OCI-LY7 (cell line): ENCODE measurements at regions not wholly inside any gene's neighbourhood (a gene's known extent, or its start where the extent isn't known, plus 50 kb on each side); places are given as distances from the start of the nearest gene placed in this dataset.

ENCODE experiments used
- BruUV-seq: library from RNA; stranded (reverse); fragments of 400-500 nt; replicated peaks from 2 replicates; lab custom pipeline; 2021; lab: Mats Ljungman, UMichigan
- CTCF ChIA-PET: fragments of 300-600 bp; sonication (Branson Sonifier 250); formaldehyde crosslinking; loops from one replicate; lab custom pipeline; 2022; ENCODE audit warnings: antibody characterized with exemption; ENCODE audit not compliant: unreplicated experiment; lab: Charles Lee
- POLR2A ChIA-PET: fragments of 300-600 bp; sonication (Branson Sonifier 250); formaldehyde crosslinking; loops from one replicate; lab custom pipeline; 2022; ENCODE audit warnings: antibody characterized with exemption; lab: Charles Lee
- DNase-seq: peaks from one replicate; pipeline ENCODE4 v3.0.0-alpha.2; 2015; ENCODE audit warnings: low spot score
- H2AFZ ChIP-seq: fragments of 200-600 bp; sonication (generic), shearing (Covaris generic); 2 replicates; pipeline ENCODE4 v1.6.1; 2014; ENCODE audit warnings: mild to moderate bottlenecking, antibody characterized with exemption, low read length, moderate library complexity
- H3K27ac ChIP-seq: fragments of 200-600 bp; sonication (generic); 2 replicates; pipeline ENCODE4 v1.5.1; 2014; ENCODE audit warnings: mixed run types, low read depth, mild to moderate bottlenecking, moderate library complexity, low read length, inconsistent platforms; ENCODE audit not compliant: poor library complexity, severe bottlenecking
- H3K36me3 ChIP-seq: fragments of 200-600 bp; sonication (generic); 2 replicates; pipeline ENCODE4 v1.6.1; 2014; ENCODE audit warnings: mild to moderate bottlenecking, antibody characterized with exemption, low read length, moderate library complexity, mixed read lengths; ENCODE audit not compliant: insufficient read depth
- H3K4me1 ChIP-seq: fragments of 200-600 bp; sonication (generic); 2 replicates; pipeline ENCODE4 v1.5.1; 2014; ENCODE audit warnings: mild to moderate bottlenecking, low read length; ENCODE audit not compliant: insufficient read depth, poor library complexity, severe bottlenecking
- H3K4me2 ChIP-seq: fragments of 200-600 bp; sonication (generic); 2 replicates; pipeline ENCODE4 v1.6.1; 2014; ENCODE audit warnings: mild to moderate bottlenecking, low read length
- H3K4me3 ChIP-seq: fragments of 200-600 bp; sonication (generic); 2 replicates; pipeline ENCODE4 v1.5.1; 2014; ENCODE audit warnings: mild to moderate bottlenecking, low read depth, low read length; ENCODE audit not compliant: poor library complexity, severe bottlenecking
- H3K79me2 ChIP-seq: fragments of 200-600 bp; sonication (generic); 2 replicates; pipeline ENCODE4 v1.6.1; 2016; ENCODE audit warnings: low read depth, mild to moderate bottlenecking, low read length, moderate library complexity, mixed read lengths; ENCODE audit not compliant: insufficient read depth
- H3K9me2 ChIP-seq: fragments of 200-600 bp; sonication (generic); 2 replicates; pipeline ENCODE4 v1.6.1; 2016; ENCODE audit warnings: mild to moderate bottlenecking, low read length, mixed read lengths; ENCODE audit not compliant: insufficient read depth
- H3K9me3 ChIP-seq: fragments of 200-600 bp; sonication (generic); 2 replicates; pipeline ENCODE4 v1.6.1; 2014; ENCODE audit warnings: mild to moderate bottlenecking, mixed run types, low read length, mixed read lengths
- H4K20me1 ChIP-seq: fragments of 200-600 bp; sonication (generic); 2 replicates; pipeline ENCODE4 v1.6.1; 2014; ENCODE audit warnings: mild to moderate bottlenecking, antibody characterized with exemption, low read length, moderate library complexity, mixed read lengths; ENCODE audit not compliant: insufficient read depth
- CTCF ChIP-seq: fragments of 200-600 bp; sonication (generic); conservative IDR thresholded peaks from 2 replicates; pipeline ENCODE4 v1.5.1; 2014; ENCODE audit warnings: mild to moderate bottlenecking, antibody characterized with exemption, low read length, moderate library complexity, mixed read lengths
- EZH2phosphoT487 ChIP-seq: fragments of 200-600 bp; sonication (generic); IDR thresholded peaks from 2 replicates; pipeline ENCODE4 v1.6.1; 2018; ENCODE audit warnings: low read depth, borderline replicate concordance, mild to moderate bottlenecking, mixed run types, antibody characterized with exemption, low read length, moderate library complexity, mixed read lengths
- intact Hi-C: fragments of 100-400 bp; cut with micrococcal nuclease; formaldehyde crosslinking; loops from one replicate; pipeline ENCODE4 v1.10.0; 2022; ENCODE audit not compliant: unreplicated experiment

- TF ChIP-seq CTCF (no peak), EZH2phosphoT487 (no peak)
- H3K4me3 ChIP-seq, result no peak overlapping the region
- intact Hi-C loops, result no loop called here
- no peaks in the 10 kb centered on the region for H3K9me3 ChIP-seq
- no peak overlapping the region for H3K27ac ChIP-seq
- no peak overlapping the region for H3K4me2 ChIP-seq
- ChIA-PET CTCF (no interaction called here), POLR2A (interaction anchor here (0.6 kb wide), 1 partner anchor 396 kb away, joined by 4 read pairs; no protein-coding TSS in a partner anchor)
- no peak for DNase-seq
- H3K9me2 ChIP-seq, result no peaks in the 10 kb centered on the region
- no peak overlapping the region for H2AFZ ChIP-seq
- BruUV-seq, result no TSS peak
- H3K79me2 ChIP-seq, result no peaks in the 10 kb centered on the region
- no peaks in the 10 kb centered on the region for H3K4me1 ChIP-seq
- H3K36me3 ChIP-seq, result no peaks in the 10 kb centered on the region
- no peaks in the 10 kb centered on the region for H4K20me1 ChIP-seq
Measured at GRCh38 chr6:62968834-62969233, 242.4 kb upstream of the FKBP1C start.

DNA sequence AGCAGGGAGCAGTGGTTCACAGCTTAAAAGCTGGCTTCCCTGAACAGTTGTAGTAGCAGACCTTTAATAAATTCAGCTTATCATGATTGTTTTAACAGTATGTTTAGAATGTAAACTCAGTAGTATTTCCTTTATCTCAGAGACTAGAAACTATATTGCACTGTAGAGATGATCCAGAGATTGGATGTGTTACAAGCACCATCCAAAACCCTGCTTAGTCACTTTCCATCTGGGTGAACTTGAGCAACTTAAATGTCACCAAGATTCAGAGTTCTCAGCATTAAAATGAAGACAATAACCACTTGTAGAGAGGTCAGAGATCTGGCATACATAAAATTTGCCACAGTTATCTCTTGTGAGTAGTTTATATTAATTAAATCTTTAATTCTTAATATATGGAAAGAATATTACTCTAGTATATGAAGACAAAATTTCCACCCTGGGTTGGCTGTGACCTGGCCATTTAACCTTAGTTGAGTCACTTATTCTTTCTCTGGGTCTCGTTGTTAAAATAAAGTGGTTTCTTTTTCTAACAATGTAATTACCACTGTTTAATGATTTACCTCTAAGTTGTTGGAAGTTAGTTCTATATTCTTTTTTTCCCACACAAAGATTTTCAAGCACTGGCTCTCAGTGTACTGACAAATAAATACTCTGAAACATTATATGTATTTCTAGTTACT lies 239.2 kb upstream of the FKBP1C start:
- Histone ChIP-seq H4K20me1 (no peaks in the 10 kb centered on the region), H3K4me3 (no peak overlapping the region), H3K9me2 (no peaks in the 10 kb centered on the region), H3K4me2 (no peak overlapping the region), H3K79me2 (no peaks in the 10 kb centered on the region), H3K9me3 (no peaks in the 10 kb centered on the region), H3K27ac (no peak overlapping the region), H3K4me1 (no peaks in the 10 kb centered on the region), H3K36me3 (no peaks in the 10 kb centered on the region), H2AFZ (no peak overlapping the region)
- ChIA-PET CTCF (interaction anchor here (0.6 kb wide), 1 partner anchor 1045 kb away, joined by 4 read pairs; no protein-coding TSS in a partner anchor), POLR2A (no interaction called here)
- TF ChIP-seq EZH2phosphoT487 (no peak), CTCF (no peak)
- no peak for DNase-seq
- intact Hi-C loops, result no loop called here
- BruUV-seq, result no TSS peak

GRCh38 chr6:62974452-62974851 lies 236.8 kb upstream of the FKBP1C start:
- CTCF ChIA-PET, result no interaction called here
- no peak overlapping the region for H3K4me2 ChIP-seq
- H3K9me3 ChIP-seq, result no peaks in the 10 kb centered on the region
- DNase-seq, result no peak
- TF ChIP-seq CTCF (no peak), EZH2phosphoT487 (no peak)
- no peak overlapping the region for H3K4me3 ChIP-seq
- no TSS peak for BruUV-seq
- no peaks in the 10 kb centered on the region for H3K4me1 ChIP-seq
- no peaks in the 10 kb centered on the region for H4K20me1 ChIP-seq
- no peaks in the 10 kb centered on the region for H3K79me2 ChIP-seq
- H3K27ac ChIP-seq, result no peak overlapping the region
- intact Hi-C loops, result no loop called here
- H2AFZ ChIP-seq, result no peak overlapping the region
- H3K9me2 ChIP-seq, result no peaks in the 10 kb centered on the region
- POLR2A ChIA-PET, result no interaction called here
- H3K36me3 ChIP-seq, result no peaks in the 10 kb centered on the region
